ENCODE measurements at regions not wholly inside any gene's neighbourhood (a gene's known extent, or its start where the extent isn't known, plus 50 kb on each side); places are given as distances from the start of the nearest gene placed in this dataset.

DNA sequence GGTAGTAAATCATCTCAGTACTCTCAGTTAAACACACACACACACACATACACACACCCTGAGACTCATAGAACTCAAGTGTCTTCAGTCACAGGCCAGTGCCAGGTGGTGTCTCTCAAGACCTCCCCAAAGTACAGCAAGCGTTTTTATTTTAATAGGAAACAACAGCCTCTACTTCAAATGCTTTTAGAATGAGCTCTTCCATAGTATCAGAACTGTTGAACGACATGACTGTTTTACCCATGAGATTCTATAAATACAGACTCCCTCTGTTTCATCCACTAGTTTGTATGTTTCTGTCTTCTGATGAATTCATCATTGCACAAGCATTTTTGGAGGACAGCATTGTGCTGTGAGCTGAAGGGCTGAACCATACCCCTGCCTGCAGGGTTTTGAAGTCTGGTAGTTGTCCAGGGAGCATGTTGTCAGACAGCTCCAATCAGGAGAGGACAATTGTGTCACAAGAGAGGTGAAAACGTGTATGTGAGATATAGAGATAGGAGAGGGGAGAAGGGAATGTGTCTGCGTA lies 201.0 kb upstream of the BCL6 start:
- Histone ChIP-seq H2BK20ac (ENCODE audit: low read depth, low read length) (peak overlapping the region; percentile 79), H2BK15ac (ENCODE audit: low read depth, low read length) (peak overlapping the region; percentile 63; the same call in 2 of the 3 replicates), H3K14ac (replicated peaks; ENCODE audit: low read depth, low read length) (peak overlapping the region; percentile 58), H3K4me3 (ENCODE audit: insufficient read depth, low read depth, low read length) (no peak overlapping the region), H3K4ac (ENCODE audit: low read depth, low read length) (peak overlapping the region; percentile 79), H3K18ac (ENCODE audit: low read depth, low read length) (peak overlapping the region; percentile 12; the same call in 1 of the 2 replicates), H3K36me3 (ENCODE audit: control insufficient read depth, insufficient read depth, low read length) (no peaks in the 10 kb centered on the region), H3K9ac (ENCODE audit: low read depth, low read length) (no peak overlapping the region), H3K79me1 (ENCODE audit: low read depth in 1 of 2, low read length in 2 of 2) (no peaks in the 10 kb centered on the region), H3K4me1 (ENCODE audit: control insufficient read depth, insufficient read depth, low read length) (peaks cover 11% of the 10 kb centered on the region), H2BK120ac (ENCODE audit: low read depth, low read length) (peak overlapping the region; percentile 76), H3K4me2 (ENCODE audit: low read depth, low read length) (peak overlapping the region; percentile 53), H2AFZ (replicated peaks; ENCODE audit: low read length, poor library complexity) (peak overlapping the region; percentile 15), H4K91ac (ENCODE audit: insufficient read depth, low read depth, low read length) (peak overlapping the region; percentile 41), H2BK5ac (ENCODE audit: low read depth, low read length, poor library complexity, severe bottlenecking) (peak overlapping the region; percentile 64), H3K9me1 (ENCODE audit: insufficient read depth, low read length) (peaks cover 11% of the 10 kb centered on the region), H3K27me3 (ENCODE audit: control insufficient read depth, insufficient read depth, low read length) (no peaks in the 10 kb centered on the region), H4K5ac (ENCODE audit: low read depth, low read length) (no peak overlapping the region), H4K8ac (ENCODE audit: low read depth in 2 of 2, low read length in 2 of 2) (peak overlapping the region in 1 of 2 experiments; percentile 52; a peak in 1 of 4 replicates), H2AK5ac (ENCODE audit: low read depth, low read length) (peak overlapping the region; percentile 88), H3K23ac (ENCODE audit: low read depth, low read length) (peak overlapping the region; percentile 70), H3K27ac (ENCODE audit: insufficient read depth, low read length) (peak overlapping the region; percentile 35; the same call in 1 of the 2 replicates), H4K20me1 (ENCODE audit: insufficient read depth, low read length) (peaks cover 3% of the 10 kb centered on the region; the same call in 1 of the 2 replicates), H3K9me3 (ENCODE audit: control insufficient read depth, insufficient read depth, low read length) (no peaks in the 10 kb centered on the region), H3K56ac (ENCODE audit: extremely low read depth, insufficient read depth, low read length) (no peak overlapping the region), H2AK9ac (replicated peaks; ENCODE audit: low read depth, low read length, poor library complexity) (no peak overlapping the region)
- WGBS, 2 experiments (ENCODE audit: extremely low coverage in 2 of 2, insufficient read length in 1 of 2) = 56% methylated on average over 2 of the region's 4 CpGs; no CpG with 5 or more reads in 1 of the 2 experiments
- BruUV-seq (replicated peaks) = no TSS peak
- intact Hi-C loops (cut with micrococcal nuclease) (no loop called here), dilution Hi-C loops (cut with HindIII; ENCODE audit: low sequenced_read_pairs, unreplicated experiment) (no loop called here), in situ Hi-C loops (cut with MboI; ENCODE audit: low sequenced_read_pairs) (no loop called here)
- DNase-seq = peak; percentile 85
- ATAC-seq (ENCODE audit: low read depth) = peak; percentile 92
- CTCF ChIA-PET = interaction anchor here (0.7 to 1.6 kb wide), 2 partner anchors 132 to 199 kb away, joined by 3 to 5 read pairs; no protein-coding TSS in a partner anchor
- TF ChIP-seq CEBPB (IDR thresholded peaks at IDR 0.05; ENCODE audit: low read depth, low read length) (peak; percentile 76; the same call in 1 of the 2 replicates), FOS (IDR thresholded peaks at IDR 0.05; ENCODE audit: low read depth, low read length) (no peak), RFX5 (IDR thresholded peaks at IDR 0.05; ENCODE audit: low read depth, low read length) (no peak), SMC3 (IDR thresholded peaks at IDR 0.05; ENCODE audit: low read depth, low read length) (no peak)
- POLR2A ChIA-PET (ENCODE audit: unreplicated experiment) = no interaction called here

Measured in IMR-90 (cell line).